ENCODE measurements at regions not wholly inside any gene's neighbourhood (a gene's known extent, or its start where the extent isn't known, plus 50 kb on each side); places are given as distances from the start of the nearest gene placed in this dataset.

DNA sequence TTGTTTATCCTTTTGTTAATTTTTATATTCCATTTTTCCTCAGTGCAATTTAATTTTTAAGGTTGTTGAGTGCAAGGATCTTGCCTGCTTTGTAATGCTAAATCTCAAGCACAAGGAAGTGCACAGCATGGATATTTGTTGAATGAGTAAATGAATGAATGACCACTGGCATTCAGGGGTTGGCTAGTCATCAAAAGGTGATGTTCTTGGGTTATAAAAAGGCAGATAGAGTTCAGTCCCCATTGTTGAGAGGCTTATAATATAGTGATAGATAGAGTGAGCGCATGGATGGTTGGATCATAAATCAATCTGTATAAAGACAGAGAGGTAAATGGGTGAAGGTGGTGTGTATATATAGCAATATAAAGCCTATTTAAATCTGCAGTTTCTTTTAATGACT is 193.2 kb upstream of the KLF6 start:
- H4K20me1 ChIP-seq (ENCODE audit: low read depth, low read length), result no peaks in the 10 kb centered on the region
- no peak overlapping the region for H3K27ac ChIP-seq (ENCODE audit: low read depth, low read length)
- H3K9ac ChIP-seq (ENCODE audit: low read length), result no peak overlapping the region
- no peaks in the 10 kb centered on the region for H3K36me3 ChIP-seq (ENCODE audit: low read length)
- no peaks in the 10 kb centered on the region for H3K79me2 ChIP-seq (ENCODE audit: insufficient read depth, low read length)
- 0 out of 2 replicates have a peak, but pooled peaks cover 5% of the 10 kb centered on the region for H3K9me3 ChIP-seq (ENCODE audit: insufficient read depth, low read length)
- H3F3A ChIP-seq (ENCODE audit: insufficient read depth), result no peaks in the 10 kb centered on the region
- H3K4me3 ChIP-seq (ENCODE audit: insufficient read depth, low read length, poor library complexity, severe bottlenecking), result no peak overlapping the region
- no peaks in the 10 kb centered on the region for H3K9me2 ChIP-seq (replicated peaks; ENCODE audit: insufficient read depth, low read length)
- no peak for TF ChIP-seq EZH2phosphoT487 (conservative IDR thresholded peaks at IDR 0.05; ENCODE audit: low read length)
- TF ChIP-seq, protein P1, sequence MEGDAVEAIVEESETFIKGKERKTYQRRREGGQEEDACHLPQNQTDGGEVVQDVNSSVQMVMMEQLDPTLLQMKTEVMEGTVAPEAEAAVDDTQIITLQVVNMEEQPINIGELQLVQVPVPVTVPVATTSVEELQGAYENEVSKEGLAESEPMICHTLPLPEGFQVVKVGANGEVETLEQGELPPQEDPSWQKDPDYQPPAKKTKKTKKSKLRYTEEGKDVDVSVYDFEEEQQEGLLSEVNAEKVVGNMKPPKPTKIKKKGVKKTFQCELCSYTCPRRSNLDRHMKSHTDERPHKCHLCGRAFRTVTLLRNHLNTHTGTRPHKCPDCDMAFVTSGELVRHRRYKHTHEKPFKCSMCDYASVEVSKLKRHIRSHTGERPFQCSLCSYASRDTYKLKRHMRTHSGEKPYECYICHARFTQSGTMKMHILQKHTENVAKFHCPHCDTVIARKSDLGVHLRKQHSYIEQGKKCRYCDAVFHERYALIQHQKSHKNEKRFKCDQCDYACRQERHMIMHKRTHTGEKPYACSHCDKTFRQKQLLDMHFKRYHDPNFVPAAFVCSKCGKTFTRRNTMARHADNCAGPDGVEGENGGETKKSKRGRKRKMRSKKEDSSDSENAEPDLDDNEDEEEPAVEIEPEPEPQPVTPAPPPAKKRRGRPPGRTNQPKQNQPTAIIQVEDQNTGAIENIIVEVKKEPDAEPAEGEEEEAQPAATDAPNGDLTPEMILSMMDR (IDR thresholded peaks at IDR 0.05; ENCODE audit: insufficient read depth, low read length, poor library complexity, severe bottlenecking), result no peak
- H3K27me3 ChIP-seq (ENCODE audit: low read length), result no peaks in the 10 kb centered on the region; the same call in 1 of the 2 replicates
- no peak overlapping the region for H3K4me2 ChIP-seq (ENCODE audit: low read depth, low read length, poor library complexity, severe bottlenecking)
- H2AFZ ChIP-seq (ENCODE audit: low read depth, low read length, severe bottlenecking), result no peak overlapping the region

DNA sequence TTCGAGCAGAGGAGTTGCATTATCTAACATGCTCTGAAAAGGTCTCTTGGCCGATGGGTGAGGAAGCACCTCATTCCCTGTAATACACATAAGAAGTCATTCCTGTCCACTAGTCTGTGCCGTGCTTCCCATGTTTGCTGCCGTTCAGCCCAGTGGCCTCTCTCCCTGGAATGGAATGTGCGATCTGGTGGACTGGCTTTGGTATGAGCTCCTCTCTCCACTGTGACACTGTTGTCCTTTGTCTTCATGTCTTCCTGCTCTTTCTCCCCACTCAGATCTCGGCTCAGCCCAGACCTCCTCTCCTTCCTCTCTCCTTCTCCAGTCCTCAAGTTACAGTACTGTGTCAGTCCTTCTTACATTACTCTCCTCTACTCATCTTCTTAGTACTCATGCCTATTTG is 192.8 kb upstream of the KLF6 start:
- Histone ChIP-seq H3K27ac (ENCODE audit: low read depth, low read length) (no peak overlapping the region), H2AFZ (ENCODE audit: low read depth, low read length, severe bottlenecking) (no peak overlapping the region), H3F3A (ENCODE audit: insufficient read depth) (no peaks in the 10 kb centered on the region), H3K27me3 (ENCODE audit: low read length) (no peaks in the 10 kb centered on the region; the same call in 1 of the 2 replicates), H3K36me3 (ENCODE audit: low read length) (no peaks in the 10 kb centered on the region), H3K9me3 (ENCODE audit: insufficient read depth, low read length) (0 out of 2 replicates have a peak, but pooled peaks cover 2% of the 10 kb centered on the region), H3K4me3 (ENCODE audit: insufficient read depth, low read length, poor library complexity, severe bottlenecking) (no peak overlapping the region), H3K4me2 (ENCODE audit: low read depth, low read length, poor library complexity, severe bottlenecking) (no peak overlapping the region), H3K9me2 (replicated peaks; ENCODE audit: insufficient read depth, low read length) (no peaks in the 10 kb centered on the region), H3K9ac (ENCODE audit: low read length) (no peak overlapping the region), H3K79me2 (ENCODE audit: insufficient read depth, low read length) (no peaks in the 10 kb centered on the region), H4K20me1 (ENCODE audit: low read depth, low read length) (no peaks in the 10 kb centered on the region)
- TF ChIP-seq EZH2phosphoT487 (conservative IDR thresholded peaks at IDR 0.05; ENCODE audit: low read length), result no peak
- TF ChIP-seq, protein P1 (IDR thresholded peaks at IDR 0.05; ENCODE audit: insufficient read depth, low read length, poor library complexity, severe bottlenecking), result no peak

DNA sequence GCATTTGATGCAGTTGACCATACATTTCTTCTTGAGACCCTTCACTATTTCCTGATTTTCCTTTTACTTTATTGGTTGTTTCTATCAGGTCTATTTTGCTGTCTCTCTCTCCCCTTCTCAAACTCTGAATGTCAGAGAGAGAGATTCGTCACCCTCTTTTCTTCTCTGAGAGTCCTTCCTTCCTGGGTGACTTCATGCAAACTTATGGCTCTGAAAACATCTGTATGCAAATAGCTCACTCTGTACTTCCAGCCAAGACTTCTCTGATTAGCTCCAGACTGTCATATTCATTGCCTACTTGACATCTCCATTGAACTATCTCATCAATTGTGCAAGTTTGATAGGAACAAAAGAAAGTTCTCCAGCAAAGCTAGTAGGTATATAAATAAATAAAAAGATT is 191.7 kb upstream of the KLF6 start:
- Histone ChIP-seq H3K79me2 (ENCODE audit: insufficient read depth, low read length) (no peaks in the 10 kb centered on the region), H3K4me2 (ENCODE audit: low read depth, low read length, poor library complexity, severe bottlenecking) (no peak overlapping the region), H3K36me3 (ENCODE audit: low read length) (no peaks in the 10 kb centered on the region), H3F3A (ENCODE audit: insufficient read depth) (no peaks in the 10 kb centered on the region), H3K27ac (ENCODE audit: low read depth, low read length) (no peak overlapping the region), H3K9ac (ENCODE audit: low read length) (no peak overlapping the region), H3K4me3 (ENCODE audit: insufficient read depth, low read length, poor library complexity, severe bottlenecking) (no peak overlapping the region), H4K20me1 (ENCODE audit: low read depth, low read length) (no peaks in the 10 kb centered on the region), H3K9me2 (replicated peaks; ENCODE audit: insufficient read depth, low read length) (no peaks in the 10 kb centered on the region), H3K27me3 (ENCODE audit: low read length) (no peaks in the 10 kb centered on the region), H3K9me3 (ENCODE audit: insufficient read depth, low read length) (no peaks in the 10 kb centered on the region), H2AFZ (ENCODE audit: low read depth, low read length, severe bottlenecking) (no peak overlapping the region)
- TF ChIP-seq, protein P1 (IDR thresholded peaks at IDR 0.05; ENCODE audit: insufficient read depth, low read length, poor library complexity, severe bottlenecking), result no peak
- no peak for TF ChIP-seq EZH2phosphoT487 (conservative IDR thresholded peaks at IDR 0.05; ENCODE audit: low read length)
